ENCODE measurements at regions not wholly inside any gene's neighbourhood (a gene's known extent, or its start where the extent isn't known, plus 50 kb on each side); places are given as distances from the start of the nearest gene placed in this dataset.

DNA sequence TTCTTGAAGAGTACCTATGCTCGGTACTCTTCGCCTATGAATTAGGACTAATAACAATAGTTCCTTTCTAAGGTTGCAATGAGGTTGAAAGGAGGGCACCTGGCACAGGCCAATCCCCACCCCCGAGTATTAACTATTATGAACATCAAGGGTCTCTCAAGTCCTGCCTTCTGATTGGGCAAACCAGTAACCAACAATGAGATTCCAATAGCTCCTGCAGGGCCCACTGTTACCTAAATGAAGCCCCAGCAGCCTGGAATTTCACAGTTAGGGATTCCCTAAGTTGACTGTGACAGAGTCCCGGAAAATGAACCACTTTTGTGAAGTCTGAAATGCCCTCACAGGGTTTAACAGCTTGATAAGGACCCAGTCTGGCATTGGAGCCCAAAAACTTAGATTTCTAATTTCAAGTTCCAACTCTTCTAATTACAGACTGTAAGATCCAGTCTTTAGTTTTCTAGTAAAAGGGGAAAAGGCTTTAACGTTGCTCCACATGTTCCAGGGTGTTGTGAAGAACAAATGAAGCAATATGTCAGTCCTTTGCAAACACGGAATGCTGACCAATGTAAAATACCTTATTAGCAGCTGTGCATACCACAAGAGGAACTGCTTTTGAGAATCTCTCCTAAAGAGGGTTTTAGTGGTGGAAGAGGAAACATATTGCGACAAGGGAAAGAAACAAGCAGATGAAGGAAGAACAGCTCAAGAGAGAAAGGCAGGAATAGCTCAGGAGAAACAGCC is 277.7 kb upstream of the MAP2 start:
- Histone ChIP-seq H3K27ac (peak overlapping the region in 1 of 2 donors; percentile 54), H3K27me3 (no peaks in the 10 kb centered on the region), H3K4me1 (peaks cover 0 to 6% of the 10 kb centered on the region in 2 donors), H3K4me3 (no peak overlapping the region), H3K36me3 (no peaks in the 10 kb centered on the region), H3K9me3 (no peaks in the 10 kb centered on the region)
- peak in 1 of 4 donors; percentile 3 for DNase-seq
- intact Hi-C loops (cut with DNase I) = no loop called here
- TF ChIP-seq, protein P1, sequence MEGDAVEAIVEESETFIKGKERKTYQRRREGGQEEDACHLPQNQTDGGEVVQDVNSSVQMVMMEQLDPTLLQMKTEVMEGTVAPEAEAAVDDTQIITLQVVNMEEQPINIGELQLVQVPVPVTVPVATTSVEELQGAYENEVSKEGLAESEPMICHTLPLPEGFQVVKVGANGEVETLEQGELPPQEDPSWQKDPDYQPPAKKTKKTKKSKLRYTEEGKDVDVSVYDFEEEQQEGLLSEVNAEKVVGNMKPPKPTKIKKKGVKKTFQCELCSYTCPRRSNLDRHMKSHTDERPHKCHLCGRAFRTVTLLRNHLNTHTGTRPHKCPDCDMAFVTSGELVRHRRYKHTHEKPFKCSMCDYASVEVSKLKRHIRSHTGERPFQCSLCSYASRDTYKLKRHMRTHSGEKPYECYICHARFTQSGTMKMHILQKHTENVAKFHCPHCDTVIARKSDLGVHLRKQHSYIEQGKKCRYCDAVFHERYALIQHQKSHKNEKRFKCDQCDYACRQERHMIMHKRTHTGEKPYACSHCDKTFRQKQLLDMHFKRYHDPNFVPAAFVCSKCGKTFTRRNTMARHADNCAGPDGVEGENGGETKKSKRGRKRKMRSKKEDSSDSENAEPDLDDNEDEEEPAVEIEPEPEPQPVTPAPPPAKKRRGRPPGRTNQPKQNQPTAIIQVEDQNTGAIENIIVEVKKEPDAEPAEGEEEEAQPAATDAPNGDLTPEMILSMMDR (IDR thresholded peaks at IDR 0.05) = no peak
- peak; percentile 66 for ATAC-seq

DNA sequence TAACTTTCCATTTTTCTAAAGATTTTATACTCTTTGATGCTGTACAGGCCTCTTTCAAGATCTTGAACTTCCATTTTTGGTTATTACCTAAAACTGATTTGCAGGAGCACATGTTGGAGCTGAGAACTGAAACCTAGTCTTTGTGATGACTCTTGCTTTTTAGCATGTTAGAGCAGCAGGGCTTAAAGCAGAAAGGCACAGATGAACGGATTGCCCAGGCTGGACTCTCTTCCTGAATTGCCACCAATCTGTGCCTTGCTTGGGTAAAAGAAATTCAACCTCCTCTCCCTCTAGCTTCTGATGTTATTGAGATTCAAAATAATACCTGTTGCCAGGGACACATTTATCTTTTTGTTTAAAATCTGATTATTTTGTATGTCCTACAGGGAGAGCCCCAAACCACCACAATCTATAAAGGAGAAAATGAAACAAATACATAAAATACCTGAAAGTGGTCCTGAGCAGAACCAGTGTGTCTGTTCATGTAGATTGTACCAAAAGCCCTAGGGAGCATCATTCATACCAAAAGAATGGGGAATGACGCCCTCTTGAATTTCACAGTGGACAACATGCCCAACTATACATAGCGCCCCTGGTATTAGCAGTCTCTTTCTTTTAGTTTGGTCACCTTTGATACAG is 277.0 kb upstream of the MAP2 start:
- no peaks in the 10 kb centered on the region for H3K27me3 ChIP-seq
- peak overlapping the region; percentile 19 to 54 for H3K27ac ChIP-seq
- no peaks in the 10 kb centered on the region for H3K36me3 ChIP-seq
- ATAC-seq = peak; percentile 13
- peaks cover 0 to 6% of the 10 kb centered on the region in 2 donors for H3K4me1 ChIP-seq
- intact Hi-C loops (cut with DNase I) = no loop called here
- no peak for DNase-seq
- no peak overlapping the region for H3K4me3 ChIP-seq
- no peaks in the 10 kb centered on the region for H3K9me3 ChIP-seq
- TF ChIP-seq, protein P1 (IDR thresholded peaks at IDR 0.05) = no peak

DNA sequence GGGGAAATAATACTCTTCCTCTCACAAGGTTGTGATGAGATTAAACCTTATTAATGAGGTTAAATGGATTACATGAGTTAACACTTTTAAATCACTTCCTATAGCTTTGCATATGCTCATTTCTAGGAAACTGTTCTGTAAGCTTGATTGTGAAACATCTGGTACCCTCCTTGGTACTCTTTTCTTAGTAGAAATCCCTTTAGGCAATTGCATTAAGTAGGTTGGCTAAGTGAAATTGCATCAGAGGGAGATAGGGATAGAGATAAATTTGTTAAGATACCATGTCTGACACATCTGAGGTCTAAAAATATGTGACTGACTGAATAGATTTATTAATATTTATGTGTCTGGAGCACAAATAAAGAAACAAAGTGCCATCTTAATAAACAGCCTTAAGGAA is 275.9 kb upstream of the MAP2 start:
- TF ChIP-seq, protein P1 (IDR thresholded peaks at IDR 0.05) = no peak
- Histone ChIP-seq H3K9me3 (no peaks in the 10 kb centered on the region), H3K27me3 (no peaks in the 10 kb centered on the region), H3K36me3 (no peaks in the 10 kb centered on the region), H3K27ac (no peak overlapping the region), H3K4me3 (no peak overlapping the region), H3K4me1 (peaks cover 0 to 6% of the 10 kb centered on the region in 2 donors)
- no peak for ATAC-seq
- intact Hi-C loops (cut with DNase I) = no loop called here
- DNase-seq = no peak

DNA sequence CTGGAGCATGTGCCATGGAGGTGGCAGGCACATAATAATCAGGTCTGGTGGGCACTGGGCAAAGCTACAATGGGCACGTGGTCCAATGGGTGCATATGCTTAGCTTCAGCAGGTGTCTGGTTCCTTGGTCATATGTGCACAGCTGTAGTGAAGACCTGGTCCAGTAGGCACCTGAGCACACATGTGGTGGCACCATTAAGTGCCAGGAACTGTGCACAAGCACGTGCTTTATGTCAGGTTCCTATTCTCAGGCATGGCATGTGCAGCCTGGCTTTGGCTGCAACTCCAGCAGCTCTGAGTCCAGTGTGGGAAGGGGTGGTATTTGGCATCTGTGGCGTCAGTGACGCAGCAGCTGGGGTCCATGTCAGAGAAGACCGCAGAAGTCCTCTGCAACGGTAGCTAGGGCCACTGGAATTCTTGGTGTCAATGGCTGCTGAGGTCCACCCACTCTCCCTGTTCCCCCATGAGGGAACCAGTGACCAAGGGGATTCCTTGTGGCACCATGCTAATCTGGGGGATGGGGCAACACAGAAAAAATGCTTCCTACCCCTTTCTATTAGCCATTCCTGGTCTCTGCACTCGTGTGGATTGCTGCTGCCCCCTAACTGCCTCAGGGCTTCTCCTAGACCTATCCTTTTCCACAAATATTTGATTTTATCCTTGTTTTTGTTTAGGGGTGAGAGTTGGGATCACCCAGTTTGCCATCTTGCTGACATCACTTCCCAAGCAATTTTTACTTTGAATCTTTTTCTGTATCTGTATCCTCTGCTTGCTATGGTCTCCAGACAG is 262.9 kb upstream of the MAP2 start:
- DNase-seq = peak in 1 of 4 donors; percentile 20
- Histone ChIP-seq H3K4me3 (no peak overlapping the region), H3K27me3 (no peaks in the 10 kb centered on the region), H3K9me3 (no peaks in the 10 kb centered on the region), H3K4me1 (no peaks in the 10 kb centered on the region), H3K27ac (no peak overlapping the region), H3K36me3 (no peaks in the 10 kb centered on the region)
- no peak for ATAC-seq
- TF ChIP-seq, protein P1 (IDR thresholded peaks at IDR 0.05) = no peak
- intact Hi-C loops (cut with DNase I) = no loop called here

DNA sequence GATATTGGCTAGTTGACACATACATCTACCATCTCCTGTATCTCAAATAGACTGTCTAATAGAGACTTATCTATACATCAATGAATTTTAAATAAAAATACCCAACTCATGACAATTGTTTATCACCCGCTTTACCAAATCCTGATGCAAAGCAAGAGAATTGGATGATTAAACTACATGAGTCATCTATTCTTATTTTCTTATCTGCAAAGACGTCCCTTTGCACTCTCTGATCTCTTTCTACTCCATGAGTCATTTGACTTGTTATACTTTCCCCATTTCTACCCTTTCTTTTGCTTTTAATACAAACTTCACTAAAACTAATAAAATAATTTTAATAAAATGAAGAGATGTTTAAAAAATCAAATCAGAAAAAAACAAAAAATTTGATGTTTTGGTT is 261.7 kb upstream of the MAP2 start:
- TF ChIP-seq, protein P1 (IDR thresholded peaks at IDR 0.05) = no peak

More for the DNA sequence above, 261.7 kb upstream of the MAP2 start:
- no peaks in the 10 kb centered on the region for H3K9me3 ChIP-seq
- H3K4me3 ChIP-seq = no peak overlapping the region
- H3K36me3 ChIP-seq = no peaks in the 10 kb centered on the region
- H3K4me1 ChIP-seq = no peaks in the 10 kb centered on the region
- intact Hi-C loops (cut with DNase I) = no loop called here
- H3K27me3 ChIP-seq = no peaks in the 10 kb centered on the region
- no peak for ATAC-seq
- DNase-seq = no peak
- H3K27ac ChIP-seq = no peak overlapping the region
